ENCODE measurements at regions not wholly inside any gene's neighbourhood (a gene's known extent, or its start where the extent isn't known, plus 50 kb on each side); places are given as distances from the start of the nearest gene placed in this dataset.

GRCh38 chr13:70520275-70521036 lies 412.2 kb upstream of the KLHL1 start:
- TF ChIP-seq CTCF (IDR thresholded peaks at IDR 0.05; ENCODE audit: insufficient read depth, low read length, poor library complexity, severe bottlenecking), result no peak
- TF ChIP-seq EZH2phosphoT487 (conservative IDR thresholded peaks at IDR 0.05; ENCODE audit: low read length), result no peak
